Spleen (tissue), 7 donors: ENCODE measurements at regions not wholly inside any gene's neighbourhood (a gene's known extent, or its start where the extent isn't known, plus 50 kb on each side); places are given as distances from the start of the nearest gene placed in this dataset.

ENCODE experiments used
- POLR2A ChIP-seq, 3 donors: fragments of 450-650 bp; IDR thresholded peaks; one replicate each; pipeline ENCODE4 v1.5.1; 2017; ENCODE audit warnings: antibody characterized with exemption in 3 of 3, mild to moderate bottlenecking in 1 of 3
- POLR2AphosphoS5 ChIP-seq, 3 donors: sonication (generic); formaldehyde crosslinking; IDR thresholded peaks; one replicate each; pipeline ENCODE4 v1.5.1; 2017; ENCODE audit warnings: antibody characterized with exemption in 3 of 3
- TF ChIP-seq, protein P1 (sequence below), 11 experiments: fragments of 200-600 bp in 7 of 11; fragments of 450-650 bp in 4 of 11; sonication (generic) in 4 of 11; IDR thresholded peaks in 8 of 11; conservative IDR thresholded peaks in 3 of 11; 1 replicate in 7 of 11; 2 replicates in 4 of 11; pipeline versions ENCODE4 v1.4.0 to v1.8.0; 2016 to 2021; ENCODE audit warnings: antibody characterized with exemption in 11 of 11, inconsistent platforms in 4 of 11, mild to moderate bottlenecking in 1 of 11
- donor health status: DM: no; HTN: no; CAD: no; lungs with moderate emphysema.
- donor health status: DM: no; HTN: no; CAD: no.
- donor health status: DM: no; HTN: no; CAD: no.

DNA sequence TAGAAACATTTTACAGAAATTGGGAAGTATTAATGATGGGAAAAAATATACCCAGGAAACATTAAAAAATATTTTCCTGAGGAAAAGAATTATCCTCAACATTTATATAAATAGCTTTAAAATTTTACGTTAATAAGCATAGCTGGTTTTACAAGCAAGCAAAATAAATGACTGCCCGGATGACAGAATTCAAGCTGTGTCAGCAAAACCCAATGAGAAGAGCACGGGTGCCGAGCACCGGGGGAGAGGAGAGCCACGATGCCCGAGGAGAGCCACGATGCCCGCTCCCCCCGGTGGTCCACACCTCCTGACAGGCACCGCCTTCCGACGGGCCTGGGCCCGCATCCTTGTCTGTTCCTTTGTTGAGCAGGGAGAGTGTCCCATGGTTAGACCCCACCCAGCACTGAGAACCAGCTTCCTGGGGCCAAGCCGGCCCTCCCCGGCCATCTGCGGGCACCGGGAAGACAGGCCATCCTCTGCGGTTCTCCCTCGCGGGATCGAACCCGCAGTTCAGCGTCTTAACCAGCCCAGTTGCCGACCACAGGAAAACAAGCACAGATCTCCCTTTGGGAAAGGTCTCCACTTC is 63.3 kb upstream of the PDE10A start:
- TF ChIP-seq, protein P1, sequence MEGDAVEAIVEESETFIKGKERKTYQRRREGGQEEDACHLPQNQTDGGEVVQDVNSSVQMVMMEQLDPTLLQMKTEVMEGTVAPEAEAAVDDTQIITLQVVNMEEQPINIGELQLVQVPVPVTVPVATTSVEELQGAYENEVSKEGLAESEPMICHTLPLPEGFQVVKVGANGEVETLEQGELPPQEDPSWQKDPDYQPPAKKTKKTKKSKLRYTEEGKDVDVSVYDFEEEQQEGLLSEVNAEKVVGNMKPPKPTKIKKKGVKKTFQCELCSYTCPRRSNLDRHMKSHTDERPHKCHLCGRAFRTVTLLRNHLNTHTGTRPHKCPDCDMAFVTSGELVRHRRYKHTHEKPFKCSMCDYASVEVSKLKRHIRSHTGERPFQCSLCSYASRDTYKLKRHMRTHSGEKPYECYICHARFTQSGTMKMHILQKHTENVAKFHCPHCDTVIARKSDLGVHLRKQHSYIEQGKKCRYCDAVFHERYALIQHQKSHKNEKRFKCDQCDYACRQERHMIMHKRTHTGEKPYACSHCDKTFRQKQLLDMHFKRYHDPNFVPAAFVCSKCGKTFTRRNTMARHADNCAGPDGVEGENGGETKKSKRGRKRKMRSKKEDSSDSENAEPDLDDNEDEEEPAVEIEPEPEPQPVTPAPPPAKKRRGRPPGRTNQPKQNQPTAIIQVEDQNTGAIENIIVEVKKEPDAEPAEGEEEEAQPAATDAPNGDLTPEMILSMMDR (IDR thresholded peaks at IDR 0.05 in 8 of 11, conservative IDR thresholded peaks at IDR 0.05 in 3 of 11), result no peak
- TF ChIP-seq POLR2A (IDR thresholded peaks at IDR 0.05) (no peak), POLR2AphosphoS5 (IDR thresholded peaks at IDR 0.05) (no peak)
